ENCODE measurements at regions not wholly inside any gene's neighbourhood (a gene's known extent, or its start where the extent isn't known, plus 50 kb on each side); places are given as distances from the start of the nearest gene placed in this dataset.

- TF ChIP-seq, protein P1, sequence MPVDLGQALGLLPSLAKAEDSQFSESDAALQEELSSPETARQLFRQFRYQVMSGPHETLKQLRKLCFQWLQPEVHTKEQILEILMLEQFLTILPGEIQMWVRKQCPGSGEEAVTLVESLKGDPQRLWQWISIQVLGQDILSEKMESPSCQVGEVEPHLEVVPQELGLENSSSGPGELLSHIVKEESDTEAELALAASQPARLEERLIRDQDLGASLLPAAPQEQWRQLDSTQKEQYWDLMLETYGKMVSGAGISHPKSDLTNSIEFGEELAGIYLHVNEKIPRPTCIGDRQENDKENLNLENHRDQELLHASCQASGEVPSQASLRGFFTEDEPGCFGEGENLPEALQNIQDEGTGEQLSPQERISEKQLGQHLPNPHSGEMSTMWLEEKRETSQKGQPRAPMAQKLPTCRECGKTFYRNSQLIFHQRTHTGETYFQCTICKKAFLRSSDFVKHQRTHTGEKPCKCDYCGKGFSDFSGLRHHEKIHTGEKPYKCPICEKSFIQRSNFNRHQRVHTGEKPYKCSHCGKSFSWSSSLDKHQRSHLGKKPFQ (CRISPR knock-in tag; IDR thresholded peaks at IDR 0.05; ENCODE audit: insufficient replicate concordance), result no peak
- TF ChIP-seq NFYB (CRISPR knock-in tag; IDR thresholded peaks at IDR 0.05) (no peak), SMC3 (IDR thresholded peaks at IDR 0.05; ENCODE audit: low read length) (no peak), SNAPC5 (CRISPR knock-in tag; IDR thresholded peaks at IDR 0.05; ENCODE audit: borderline replicate concordance) (no peak), MAX (IDR thresholded peaks at IDR 0.05) (no peak), FOSL2 (CRISPR knock-in tag; IDR thresholded peaks at IDR 0.05) (no peak), RELA (CRISPR knock-in tag; IDR thresholded peaks at IDR 0.05) (no peak), BRCA1 (CRISPR knock-in tag; IDR thresholded peaks at IDR 0.05) (no peak), CTCF (CRISPR knock-in tag; IDR thresholded peaks at IDR 0.05) (no peak), RNF219 (CRISPR knock-in tag; IDR thresholded peaks at IDR 0.05) (no peak), SIN3A (IDR thresholded peaks at IDR 0.05; ENCODE audit: borderline replicate concordance, low read depth, low read length) (no peak), POLR2AphosphoS5 (IDR thresholded peaks at IDR 0.05; ENCODE audit: low read depth, low read length) (no peak), FOXA1 (IDR thresholded peaks at IDR 0.05) (no peak), FOXA1 (CRISPR knock-in tag; IDR thresholded peaks at IDR 0.05) (no peak), REST (IDR thresholded peaks at IDR 0.05; ENCODE audit: borderline replicate concordance in 1 of 2, low read depth in 1 of 2, low read length in 2 of 2) (no peak)
Measured at GRCh38 chr1:143651350-143651992, 320.3 kb downstream of the FAM72C start.
